Fibroblast of lung (primary cell): ENCODE measurements at regions not wholly inside any gene's neighbourhood (a gene's known extent, or its start where the extent isn't known, plus 50 kb on each side); places are given as distances from the start of the nearest gene placed in this dataset.

Source experiments
- DNase-seq, 2 donors: peaks; one replicate each; pipeline versions ENCODE4 v3.0.0 to v3.0.0-alpha.2; 2010; ENCODE audit warnings: low read depth in 2 of 2
- H2AFZ ChIP-seq: 2 replicates; pipeline ENCODE4 v1.5.1; 2012; ENCODE audit warnings: low read length, control low read depth, inconsistent platforms
- H3K27ac ChIP-seq: 2 replicates; pipeline ENCODE4 v1.5.1; 2011; ENCODE audit warnings: low read length, control low read depth; ENCODE audit not compliant: insufficient read depth
- H3K27me3 ChIP-seq: 2 replicates; pipeline ENCODE4 v1.5.1; 2011; ENCODE audit warnings: mild to moderate bottlenecking, low read length; ENCODE audit not compliant: control insufficient read depth, insufficient read depth
- H3K36me3 ChIP-seq: 2 replicates; pipeline ENCODE4 v1.5.1; 2011; ENCODE audit warnings: low read length; ENCODE audit not compliant: control insufficient read depth, insufficient read depth
- H3K4me1 ChIP-seq: 2 replicates; pipeline ENCODE4 v1.5.1; 2011; ENCODE audit warnings: low read length; ENCODE audit not compliant: control insufficient read depth, insufficient read depth; ENCODE audit errors: extremely low read depth
- H3K4me2 ChIP-seq: 2 replicates; pipeline ENCODE4 v1.5.1; 2011; ENCODE audit warnings: low read length, control low read depth; ENCODE audit not compliant: insufficient read depth; ENCODE audit errors: extremely low read depth
- H3K4me3 ChIP-seq, 4 experiments: fragments of 200-600 bp in 1 of 4; sonication (generic) in 1 of 4; replicated peaks in 1 of 4; 2 replicates each; pipeline ENCODE4 v1.5.1; 2011 to 2016; ENCODE audit warnings: low read length in 4 of 4, low read depth in 3 of 4, mild to moderate bottlenecking in 3 of 4, control low read depth in 2 of 4, inconsistent platforms in 1 of 4, mixed read lengths in 1 of 4; ENCODE audit not compliant: insufficient read depth in 1 of 4; ENCODE audit errors: control extremely low read depth in 1 of 4
- H3K79me2 ChIP-seq: 2 replicates; pipeline ENCODE4 v1.5.1; 2012; ENCODE audit warnings: mild to moderate bottlenecking, low read length, inconsistent platforms; ENCODE audit not compliant: control insufficient read depth, insufficient read depth
- H3K9ac ChIP-seq: 2 replicates; pipeline ENCODE4 v1.5.1; 2011; ENCODE audit warnings: mild to moderate bottlenecking, low read length, control low read depth; ENCODE audit not compliant: insufficient read depth
- H3K9me3 ChIP-seq: 2 replicates; pipeline ENCODE4 v1.5.1; 2012; ENCODE audit warnings: low read depth, low read length; ENCODE audit not compliant: control insufficient read depth, insufficient read depth
- H4K20me1 ChIP-seq: 2 replicates; pipeline ENCODE4 v1.5.1; 2011; ENCODE audit warnings: low read length; ENCODE audit not compliant: control insufficient read depth, insufficient read depth; ENCODE audit errors: extremely low read depth
- EZH2 ChIP-seq: IDR thresholded peaks from 2 replicates; pipeline ENCODE4 v1.5.1; 2012; ENCODE audit warnings: low read length, control low read depth, mild to moderate bottlenecking; ENCODE audit errors: missing control alignments
- TF ChIP-seq, protein P1 (sequence below), 2 donors: IDR thresholded peaks in 1 of 2; conservative IDR thresholded peaks in 1 of 2; 1 replicate in 1 of 2; 2 replicates in 1 of 2; pipeline ENCODE4 v1.5.1; 2011 to 2012; ENCODE audit warnings: low read length in 2 of 2, control low read depth in 1 of 2, inconsistent platforms in 1 of 2, low read depth in 1 of 2, mild to moderate bottlenecking in 1 of 2

DNA sequence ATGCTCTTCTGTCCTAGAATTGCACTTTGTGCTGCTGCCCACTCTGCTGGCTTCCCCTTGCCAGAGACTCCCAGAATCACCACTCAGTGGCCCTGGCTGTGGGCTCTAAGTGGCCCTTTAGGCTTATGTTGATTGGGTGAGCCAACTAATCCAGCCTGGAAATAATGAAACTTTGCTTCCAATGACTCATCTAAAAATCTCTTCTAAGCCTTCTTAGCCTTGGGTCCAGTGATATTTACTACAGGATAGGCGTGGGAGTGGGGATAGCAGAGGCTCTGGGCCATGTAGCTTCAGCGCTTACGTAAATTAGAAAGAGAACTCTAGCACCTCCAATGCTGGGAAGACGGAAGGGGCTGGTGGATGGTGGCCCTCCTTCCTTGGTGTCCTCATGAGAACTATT is 137.9 kb downstream of the TTC8 start:
- Histone ChIP-seq H3K27ac (no peak overlapping the region), H3K79me2 (no peaks in the 10 kb centered on the region), H3K4me2 (no peak overlapping the region), H3K4me3 (no peak overlapping the region), H3K9ac (no peak overlapping the region), H3K36me3 (no peaks in the 10 kb centered on the region), H3K9me3 (no peaks in the 10 kb centered on the region), H4K20me1 (no peaks in the 10 kb centered on the region), H3K27me3 (no peaks in the 10 kb centered on the region), H3K4me1 (no peaks in the 10 kb centered on the region), H2AFZ (no peak overlapping the region)
- no peak for DNase-seq
- TF ChIP-seq EZH2: no peak
- TF ChIP-seq, protein P1, sequence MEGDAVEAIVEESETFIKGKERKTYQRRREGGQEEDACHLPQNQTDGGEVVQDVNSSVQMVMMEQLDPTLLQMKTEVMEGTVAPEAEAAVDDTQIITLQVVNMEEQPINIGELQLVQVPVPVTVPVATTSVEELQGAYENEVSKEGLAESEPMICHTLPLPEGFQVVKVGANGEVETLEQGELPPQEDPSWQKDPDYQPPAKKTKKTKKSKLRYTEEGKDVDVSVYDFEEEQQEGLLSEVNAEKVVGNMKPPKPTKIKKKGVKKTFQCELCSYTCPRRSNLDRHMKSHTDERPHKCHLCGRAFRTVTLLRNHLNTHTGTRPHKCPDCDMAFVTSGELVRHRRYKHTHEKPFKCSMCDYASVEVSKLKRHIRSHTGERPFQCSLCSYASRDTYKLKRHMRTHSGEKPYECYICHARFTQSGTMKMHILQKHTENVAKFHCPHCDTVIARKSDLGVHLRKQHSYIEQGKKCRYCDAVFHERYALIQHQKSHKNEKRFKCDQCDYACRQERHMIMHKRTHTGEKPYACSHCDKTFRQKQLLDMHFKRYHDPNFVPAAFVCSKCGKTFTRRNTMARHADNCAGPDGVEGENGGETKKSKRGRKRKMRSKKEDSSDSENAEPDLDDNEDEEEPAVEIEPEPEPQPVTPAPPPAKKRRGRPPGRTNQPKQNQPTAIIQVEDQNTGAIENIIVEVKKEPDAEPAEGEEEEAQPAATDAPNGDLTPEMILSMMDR (conservative IDR thresholded peaks at IDR 0.05 in 1 of 2, IDR thresholded peaks at IDR 0.05 in 1 of 2; ENCODE audit: low read depth in 1 of 2, low read length in 2 of 2): no peak

DNA sequence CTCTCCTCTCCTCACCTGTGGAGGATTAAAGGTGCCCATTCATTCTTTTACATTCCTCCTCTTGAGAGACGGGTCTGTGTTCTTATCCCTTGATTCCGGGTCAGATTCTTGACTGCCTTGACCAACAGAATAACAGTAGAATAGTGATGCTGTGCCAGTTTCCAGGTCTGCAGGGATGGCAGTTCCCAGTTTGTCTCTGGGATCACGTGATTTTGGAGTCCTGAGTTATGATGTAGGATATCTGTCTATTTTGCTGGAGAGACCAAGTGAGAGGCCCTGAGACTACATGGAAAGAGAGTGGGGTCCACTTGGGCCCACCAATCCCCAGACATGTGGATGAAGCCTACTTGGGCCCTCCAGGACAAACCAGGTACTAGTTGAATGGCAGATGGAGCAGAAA is 142.8 kb downstream of the TTC8 start:
- H3K27me3 ChIP-seq: no peaks in the 10 kb centered on the region
- H3K4me1 ChIP-seq: no peaks in the 10 kb centered on the region
- H3K27ac ChIP-seq: no peak overlapping the region
- no peak overlapping the region for H3K9ac ChIP-seq
- H3K79me2 ChIP-seq: no peaks in the 10 kb centered on the region
- H3K4me2 ChIP-seq: no peak overlapping the region
- no peak overlapping the region for H2AFZ ChIP-seq
- H3K36me3 ChIP-seq: no peaks in the 10 kb centered on the region
- TF ChIP-seq EZH2: no peak
- TF ChIP-seq, protein P1 (conservative IDR thresholded peaks at IDR 0.05 in 1 of 2, IDR thresholded peaks at IDR 0.05 in 1 of 2; ENCODE audit: low read depth in 1 of 2, low read length in 2 of 2): no peak
- H3K4me3 ChIP-seq: no peak overlapping the region
- DNase-seq: no peak
- H4K20me1 ChIP-seq: no peaks in the 10 kb centered on the region
- no peaks in the 10 kb centered on the region for H3K9me3 ChIP-seq

DNA sequence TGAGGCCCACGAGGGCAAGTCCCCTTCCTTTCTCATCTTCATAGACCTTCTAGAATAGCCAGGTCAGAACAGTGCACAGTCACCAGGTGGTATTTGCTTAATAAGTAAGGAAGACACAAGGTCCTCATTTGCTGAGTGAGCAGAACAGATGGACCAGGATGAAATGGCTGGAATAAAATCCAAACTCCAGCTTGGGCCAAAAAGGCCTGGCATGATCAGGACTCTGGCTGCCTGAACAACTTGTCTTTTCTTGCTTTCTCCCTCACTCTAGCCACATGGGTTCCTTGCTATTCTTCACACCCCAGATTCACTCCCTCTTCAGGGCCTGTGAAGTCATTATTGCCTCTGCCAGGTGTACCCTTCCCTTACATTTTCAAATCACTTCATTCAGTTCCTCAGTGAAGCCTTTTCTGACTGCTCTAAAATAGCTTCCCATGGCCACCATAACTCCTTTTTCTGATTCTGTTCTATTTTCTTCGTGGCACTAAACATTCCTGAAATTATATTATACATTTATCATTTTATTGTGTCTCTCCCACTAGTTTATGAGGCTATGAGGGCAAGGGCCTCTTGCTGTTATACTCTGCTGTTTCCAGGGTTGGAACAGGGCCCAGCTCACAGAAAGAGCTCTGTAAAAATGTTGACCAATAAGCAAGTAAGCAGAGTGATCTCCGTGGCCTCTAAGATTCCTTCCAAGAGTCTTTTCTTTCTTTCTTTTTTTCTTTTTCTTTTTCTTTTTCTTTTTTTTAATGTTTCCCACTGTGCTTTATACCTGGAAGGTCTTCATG is 150.8 kb downstream of the TTC8 start:
- H3K4me1 ChIP-seq: no peaks in the 10 kb centered on the region
- TF ChIP-seq, protein P1 (conservative IDR thresholded peaks at IDR 0.05 in 1 of 2, IDR thresholded peaks at IDR 0.05 in 1 of 2; ENCODE audit: low read depth in 1 of 2, low read length in 2 of 2): no peak
- no peak for TF ChIP-seq EZH2

More for the DNA sequence above, 150.8 kb downstream of the TTC8 start:
- Histone ChIP-seq H3K27ac (no peak overlapping the region), H3K4me3 (no peak overlapping the region), H3K79me2 (no peaks in the 10 kb centered on the region), H2AFZ (no peak overlapping the region), H4K20me1 (no peaks in the 10 kb centered on the region), H3K36me3 (no peaks in the 10 kb centered on the region), H3K27me3 (no peaks in the 10 kb centered on the region), H3K9ac (no peak overlapping the region), H3K9me3 (no peaks in the 10 kb centered on the region), H3K4me2 (no peak overlapping the region)
- no peak for DNase-seq
